ENCODE measurements at regions not wholly inside any gene's neighbourhood (a gene's known extent, or its start where the extent isn't known, plus 50 kb on each side); places are given as distances from the start of the nearest gene placed in this dataset.

GRCh38 chr9:99582814-99583213 lies 238.9 kb upstream of the NR4A3 start:
- Histone ChIP-seq H3K9me3 (replicated peaks in 1 of 2; ENCODE audit: control insufficient read depth in 1 of 2, insufficient read depth in 1 of 2, low read length in 2 of 2) (no peaks in the 10 kb centered on the region), H3K4me1 (ENCODE audit: control insufficient read depth in 1 of 2, insufficient read depth in 2 of 2, low read length in 2 of 2) (peaks cover 32 to 35% of the 10 kb centered on the region in 2 donors), H3K79me2 (ENCODE audit: insufficient read depth, low read length) (no peaks in the 10 kb centered on the region), H3K27me3 (ENCODE audit: control insufficient read depth in 2 of 2, insufficient read depth in 2 of 2, low read length in 2 of 2) (no peaks in the 10 kb centered on the region), H3K4me2 (replicated peaks; ENCODE audit: extremely low read depth, low read length, poor library complexity, severe bottlenecking) (no peak overlapping the region), H4K20me1 (ENCODE audit: insufficient read depth, low read length) (no peaks in the 10 kb centered on the region), H3K36me3 (replicated peaks in 1 of 2; ENCODE audit: control insufficient read depth in 1 of 2, insufficient read depth in 2 of 2, low read length in 2 of 2) (no peaks in the 10 kb centered on the region), H3K27ac (ENCODE audit: low read depth in 1 of 2, low read length in 2 of 2) (no peak overlapping the region), H2AFZ (ENCODE audit: insufficient read depth, low read depth, low read length, poor library complexity, severe bottlenecking) (no peak overlapping the region), H3K4me3 (replicated peaks in 1 of 3; ENCODE audit: low read depth in 2 of 3, low read length in 3 of 3) (no peak overlapping the region), H3K9ac (ENCODE audit: insufficient read depth, low read length, poor library complexity, severe bottlenecking) (no peak overlapping the region)
- peaks cover 0 to 3% of the 10 kb centered on the region in 2 donors for H3K36me3 Mint-ChIP-seq
- H3K4me3 Mint-ChIP-seq = no peak overlapping the region
- DNase-seq = no peak
- no peak overlapping the region for H3K27ac Mint-ChIP-seq
- H3K4me1 Mint-ChIP-seq = peaks cover 38% of the 10 kb centered on the region
- intact Hi-C loops (cut with micrococcal nuclease) = loop anchor here in 1 of 2 donors (5.0 kb wide), 1 partner anchor 49 kb away; no protein-coding TSS in a partner anchor
- H3K9me3 Mint-ChIP-seq = peaks cover 0 to 12% (median 7%) of the 10 kb centered on the region in 7 donors
- TF ChIP-seq CTCF (IDR thresholded peaks at IDR 0.05) = no peak
- peaks cover 0 to 3% (median 0%) of the 10 kb centered on the region in 3 donors for H3K27me3 Mint-ChIP-seq (ENCODE audit: low read depth in 3 of 3)
- WGBS (ENCODE audit: insufficient coverage) = no CpG with 5 or more reads among the region's 6 CpGs

DNA sequence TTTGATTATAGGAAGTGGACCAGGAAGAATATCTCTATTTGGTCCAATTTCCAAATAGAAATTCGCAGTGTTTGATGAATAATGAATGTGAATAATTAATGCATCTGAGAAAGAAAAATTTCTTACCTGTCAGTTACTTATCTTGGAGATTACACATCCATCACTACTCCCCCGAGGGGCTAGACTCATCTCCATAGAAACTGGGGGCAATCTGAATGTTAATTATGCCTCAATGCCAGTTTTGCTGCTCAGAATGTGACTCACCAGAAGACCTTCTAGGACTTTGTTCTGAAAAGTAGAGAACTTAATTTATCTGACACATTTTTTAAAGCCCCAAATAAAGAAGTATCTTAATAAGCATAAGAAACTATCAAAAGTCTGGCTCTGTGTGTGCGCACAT lies 233.4 kb upstream of the NR4A3 start:
- intact Hi-C loops (cut with micrococcal nuclease) = no loop called here
- Mint-ChIP-seq H3K4me1 (peaks cover 27% of the 10 kb centered on the region), H3K4me3 (no peak overlapping the region), H3K27me3 (ENCODE audit: low read depth in 3 of 3) (no peaks in the 10 kb centered on the region), H3K36me3 (peaks cover 0 to 5% of the 10 kb centered on the region in 2 donors), H3K9me3 (peaks cover 0 to 5% (median 0%) of the 10 kb centered on the region in 7 donors), H3K27ac (no peak overlapping the region)
- Histone ChIP-seq H3K4me3 (replicated peaks in 1 of 3; ENCODE audit: low read depth in 2 of 3, low read length in 3 of 3) (no peak overlapping the region), H3K27ac (ENCODE audit: low read depth in 1 of 2, low read length in 2 of 2) (no peak overlapping the region), H4K20me1 (ENCODE audit: insufficient read depth, low read length) (no peaks in the 10 kb centered on the region), H3K36me3 (replicated peaks in 1 of 2; ENCODE audit: control insufficient read depth in 1 of 2, insufficient read depth in 2 of 2, low read length in 2 of 2) (no peaks in the 10 kb centered on the region), H3K27me3 (ENCODE audit: control insufficient read depth in 2 of 2, insufficient read depth in 2 of 2, low read length in 2 of 2) (no peaks in the 10 kb centered on the region), H3K4me1 (ENCODE audit: control insufficient read depth in 1 of 2, insufficient read depth in 2 of 2, low read length in 2 of 2) (peaks cover 26 to 34% of the 10 kb centered on the region in 2 donors), H3K9me3 (replicated peaks in 1 of 2; ENCODE audit: control insufficient read depth in 1 of 2, insufficient read depth in 1 of 2, low read length in 2 of 2) (no peaks in the 10 kb centered on the region), H3K79me2 (ENCODE audit: insufficient read depth, low read length) (no peaks in the 10 kb centered on the region), H2AFZ (ENCODE audit: insufficient read depth, low read depth, low read length, poor library complexity, severe bottlenecking) (no peak overlapping the region), H3K9ac (ENCODE audit: insufficient read depth, low read length, poor library complexity, severe bottlenecking) (no peak overlapping the region), H3K4me2 (replicated peaks; ENCODE audit: extremely low read depth, low read length, poor library complexity, severe bottlenecking) (no peak overlapping the region)
- WGBS (ENCODE audit: insufficient coverage) = no CpG with 5 or more reads among the region's 3 CpGs
- no peak for TF ChIP-seq CTCF (IDR thresholded peaks at IDR 0.05)
- DNase-seq = no peak

All from CD14-positive monocyte (primary cell).